ENCODE measurements at regions not wholly inside any gene's neighbourhood (a gene's known extent, or its start where the extent isn't known, plus 50 kb on each side); places are given as distances from the start of the nearest gene placed in this dataset.
"Not testable (repeated sequence)": the region's sequence is repeated elsewhere in the genome, so short reads cannot be mapped to it uniquely, and the experiment has no call there.

DNA sequence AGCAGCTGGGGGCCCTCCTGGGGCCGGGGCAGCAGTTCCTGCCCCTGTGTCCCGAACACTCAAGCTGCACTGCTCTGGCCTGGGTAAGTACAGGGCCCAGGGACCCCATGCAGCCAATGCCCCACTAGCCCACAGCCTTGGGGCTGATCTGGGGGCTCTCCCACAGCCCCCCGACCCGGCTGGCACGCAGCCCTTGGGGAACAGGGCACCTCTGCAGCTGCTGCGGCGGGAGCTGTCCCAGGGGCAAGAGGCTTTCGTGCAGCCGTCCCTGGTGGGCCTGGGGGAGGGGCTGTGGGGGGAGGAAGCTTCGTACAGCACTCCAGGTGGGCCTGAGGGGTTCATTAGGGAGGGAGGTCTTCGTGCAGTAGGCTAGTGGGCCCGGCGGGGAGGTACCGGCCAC lies 186.9 kb downstream of the IGLL1 start:
- TF ChIP-seq, protein P1, sequence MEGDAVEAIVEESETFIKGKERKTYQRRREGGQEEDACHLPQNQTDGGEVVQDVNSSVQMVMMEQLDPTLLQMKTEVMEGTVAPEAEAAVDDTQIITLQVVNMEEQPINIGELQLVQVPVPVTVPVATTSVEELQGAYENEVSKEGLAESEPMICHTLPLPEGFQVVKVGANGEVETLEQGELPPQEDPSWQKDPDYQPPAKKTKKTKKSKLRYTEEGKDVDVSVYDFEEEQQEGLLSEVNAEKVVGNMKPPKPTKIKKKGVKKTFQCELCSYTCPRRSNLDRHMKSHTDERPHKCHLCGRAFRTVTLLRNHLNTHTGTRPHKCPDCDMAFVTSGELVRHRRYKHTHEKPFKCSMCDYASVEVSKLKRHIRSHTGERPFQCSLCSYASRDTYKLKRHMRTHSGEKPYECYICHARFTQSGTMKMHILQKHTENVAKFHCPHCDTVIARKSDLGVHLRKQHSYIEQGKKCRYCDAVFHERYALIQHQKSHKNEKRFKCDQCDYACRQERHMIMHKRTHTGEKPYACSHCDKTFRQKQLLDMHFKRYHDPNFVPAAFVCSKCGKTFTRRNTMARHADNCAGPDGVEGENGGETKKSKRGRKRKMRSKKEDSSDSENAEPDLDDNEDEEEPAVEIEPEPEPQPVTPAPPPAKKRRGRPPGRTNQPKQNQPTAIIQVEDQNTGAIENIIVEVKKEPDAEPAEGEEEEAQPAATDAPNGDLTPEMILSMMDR (IDR thresholded peaks at IDR 0.05), result not testable (repeated sequence)
- TF ChIP-seq EP300 (IDR thresholded peaks at IDR 0.05), result not testable (repeated sequence)

All from sigmoid colon (tissue), 4 donors.